ENCODE measurements at regions not wholly inside any gene's neighbourhood (a gene's known extent, or its start where the extent isn't known, plus 50 kb on each side); places are given as distances from the start of the nearest gene placed in this dataset.

- TF ChIP-seq ELK4 (IDR thresholded peaks at IDR 0.05; ENCODE audit: borderline replicate concordance, low read depth, low read length) (no peak), CTCF (tag by site-specific recombination; IDR thresholded peaks at IDR 0.05) (no peak), ZNF670 (tag by site-specific recombination; IDR thresholded peaks at IDR 0.05; ENCODE audit: low read depth) (no peak), ZNF280C (tag by site-specific recombination; IDR thresholded peaks at IDR 0.05) (no peak), TRIM28 (IDR thresholded peaks at IDR 0.05; ENCODE audit: borderline replicate concordance, low read length) (no peak), REST (tag by site-specific recombination; IDR thresholded peaks at IDR 0.05) (no peak), ZNF747 (tag by site-specific recombination; IDR thresholded peaks at IDR 0.05) (no peak), ZNF549 (tag by site-specific recombination; IDR thresholded peaks at IDR 0.05) (no peak), ZNF548 (tag by site-specific recombination; IDR thresholded peaks at IDR 0.05) (no peak), ZBTB7A (tag by site-specific recombination; IDR thresholded peaks at IDR 0.05; ENCODE audit: low read depth) (no peak), ATF2 (tag by site-specific recombination; IDR thresholded peaks at IDR 0.05; ENCODE audit: low read depth) (no peak)
Observed at GRCh38 chr13:42486711-42487198, 87.2 kb upstream of the TNFSF11 start.

All from HEK293 (cell line).